Vagina (tissue), 2 donors: ENCODE measurements at regions not wholly inside any gene's neighbourhood (a gene's known extent, or its start where the extent isn't known, plus 50 kb on each side); places are given as distances from the start of the nearest gene placed in this dataset.

ENCODE experiments used
- CTCF ChIP-seq, 3 experiments: fragments of 450-650 bp in 2 of 3; fragments of 200-600 bp in 1 of 3; sonication (generic) in 1 of 3; IDR thresholded peaks; one replicate each; pipeline ENCODE4 v1.5.1; 2017 to 2019; ENCODE audit warnings: antibody characterized with exemption in 3 of 3, mild to moderate bottlenecking in 2 of 3, moderate library complexity in 2 of 3
- POLR2AphosphoS5 ChIP-seq, 2 donors: sonication (generic); formaldehyde crosslinking; IDR thresholded peaks; one replicate each; pipeline ENCODE4 v1.9.0; 2017; ENCODE audit warnings: antibody characterized with exemption in 2 of 2, mild to moderate bottlenecking in 2 of 2, low read depth in 1 of 2; ENCODE audit not compliant: insufficient read depth in 1 of 2

GRCh38 chr5:164484948-164485347 lies 979.5 kb downstream of the MAT2B start:
- TF ChIP-seq CTCF (IDR thresholded peaks at IDR 0.05) (no peak), POLR2AphosphoS5 (IDR thresholded peaks at IDR 0.05; ENCODE audit: insufficient read depth in 1 of 2, low read depth in 1 of 2) (no peak)
